BE2C (cell line): ENCODE measurements at regions not wholly inside any gene's neighbourhood (a gene's known extent, or its start where the extent isn't known, plus 50 kb on each side); places are given as distances from the start of the nearest gene placed in this dataset.

Source experiments
- DNase-seq: peaks from one replicate; pipeline ENCODE4 v3.0.0-alpha.2; 2020
- H3K27me3 ChIP-seq: fragments of 250-450 bp; sonication (Bioruptor Pico); 2 replicates; pipeline ENCODE4 v1.5.1; 2020; ENCODE audit warnings: mild to moderate bottlenecking
- H3K36me3 ChIP-seq: fragments of 250-450 bp; sonication (Bioruptor Pico); 2 replicates; pipeline ENCODE4 v1.5.1; 2020; ENCODE audit warnings: mild to moderate bottlenecking
- H3K4me1 ChIP-seq: fragments of 250-450 bp; sonication (Bioruptor Pico); 2 replicates; pipeline ENCODE4 v1.5.1; 2020
- H3K4me3 ChIP-seq: 2 replicates; pipeline ENCODE4 v1.5.1; 2011; ENCODE audit warnings: low read depth, low read length
- H3K9me3 ChIP-seq: fragments of 250-450 bp; sonication (Bioruptor Pico); 2 replicates; pipeline ENCODE4 v1.5.1; 2020
- CTCF ChIP-seq: IDR thresholded peaks from 2 replicates; pipeline ENCODE4 v1.5.1; 2012; ENCODE audit warnings: mild to moderate bottlenecking, low read depth, low read length

DNA sequence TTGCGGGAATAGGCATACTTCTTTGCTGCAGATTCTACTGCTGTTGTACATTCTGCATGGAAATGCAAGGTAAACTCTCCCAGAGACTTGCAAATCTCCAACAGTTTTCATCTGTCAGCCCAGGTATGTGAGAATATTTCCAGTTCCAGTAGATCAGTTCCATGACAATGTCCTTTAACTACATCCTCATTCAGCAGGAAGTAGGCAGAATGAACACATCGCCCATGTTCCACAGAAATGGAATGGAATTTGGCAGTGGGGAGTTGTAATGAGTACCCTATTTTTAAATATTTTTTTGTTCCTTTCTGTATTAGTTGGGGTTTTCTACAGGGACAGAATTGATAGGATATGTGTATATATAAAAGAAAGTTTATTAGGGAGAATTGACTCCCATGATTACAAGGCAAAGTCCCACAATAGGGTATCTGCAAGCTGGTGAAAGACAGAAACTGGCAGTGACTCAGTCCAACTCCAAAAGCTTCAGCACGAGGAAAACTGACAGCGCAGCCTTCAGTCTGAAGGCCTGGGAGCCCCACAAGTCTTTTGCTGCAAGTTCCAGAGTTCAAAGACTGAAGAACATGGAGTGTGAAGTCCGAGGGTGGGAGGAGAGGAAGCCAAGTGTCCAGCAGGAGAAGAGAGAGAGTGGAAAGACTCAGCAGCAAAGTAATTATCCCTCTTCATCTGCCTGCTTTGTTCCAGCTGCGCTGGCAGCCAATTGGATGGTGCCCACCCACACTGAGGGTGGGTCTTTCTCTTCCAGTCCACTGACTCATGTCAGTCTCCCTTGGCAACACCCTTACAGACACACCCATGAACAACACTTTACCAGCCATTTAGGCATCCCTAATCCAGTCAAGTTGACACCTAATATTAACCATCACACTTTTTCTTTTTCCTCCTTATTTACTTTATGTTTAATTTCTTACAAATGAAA, 110.4 kb upstream of the SCAF11 start:
- Histone ChIP-seq H3K4me3 (no peak overlapping the region), H3K4me1 (no peaks in the 10 kb centered on the region), H3K9me3 (no peaks in the 10 kb centered on the region), H3K36me3 (no peaks in the 10 kb centered on the region), H3K27me3 (peaks cover 2% of the 10 kb centered on the region)
- no peak for DNase-seq
- TF ChIP-seq CTCF, result no peak

DNA sequence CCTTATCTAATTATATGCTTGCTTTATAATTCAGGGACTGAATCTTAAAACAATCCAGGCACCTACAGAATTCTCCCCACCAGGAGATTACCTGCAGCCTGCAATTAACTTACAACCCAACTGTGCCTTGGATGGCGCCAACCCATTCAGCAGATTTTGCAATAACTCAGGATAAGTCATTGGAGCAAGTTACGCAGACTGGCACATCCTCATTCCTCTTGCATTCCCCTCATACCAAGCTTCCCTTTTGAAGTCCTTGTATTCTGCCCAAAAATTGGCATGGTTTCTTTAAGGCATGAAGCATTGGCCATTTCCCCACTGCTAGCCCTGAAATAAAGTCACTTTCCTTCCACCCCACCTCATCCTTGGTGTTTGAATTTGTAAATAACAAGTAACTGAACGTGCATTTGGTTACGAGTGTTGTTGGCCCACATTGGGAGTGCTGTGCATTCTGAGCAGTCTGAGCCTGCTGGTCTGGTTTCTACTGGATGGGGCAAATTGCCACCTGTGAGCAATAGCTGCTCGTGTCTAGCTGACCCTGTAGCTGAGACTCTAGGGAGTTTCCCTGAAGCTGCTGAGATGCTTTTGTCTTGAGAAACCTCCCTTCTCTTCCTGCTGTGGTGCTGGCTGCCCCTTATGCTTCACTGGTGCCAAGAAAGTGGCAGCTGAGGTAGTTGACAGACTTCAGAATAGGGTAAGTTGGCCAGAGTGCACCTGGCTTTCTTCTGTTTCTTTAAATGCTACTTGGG, 99.2 kb upstream of the SCAF11 start:
- no peak for TF ChIP-seq CTCF
- no peaks in the 10 kb centered on the region for H3K4me1 ChIP-seq
- no peaks in the 10 kb centered on the region for H3K9me3 ChIP-seq
- no peak overlapping the region for H3K4me3 ChIP-seq
- DNase-seq, result no peak
- no peaks in the 10 kb centered on the region for H3K36me3 ChIP-seq
- no peaks in the 10 kb centered on the region for H3K27me3 ChIP-seq

DNA sequence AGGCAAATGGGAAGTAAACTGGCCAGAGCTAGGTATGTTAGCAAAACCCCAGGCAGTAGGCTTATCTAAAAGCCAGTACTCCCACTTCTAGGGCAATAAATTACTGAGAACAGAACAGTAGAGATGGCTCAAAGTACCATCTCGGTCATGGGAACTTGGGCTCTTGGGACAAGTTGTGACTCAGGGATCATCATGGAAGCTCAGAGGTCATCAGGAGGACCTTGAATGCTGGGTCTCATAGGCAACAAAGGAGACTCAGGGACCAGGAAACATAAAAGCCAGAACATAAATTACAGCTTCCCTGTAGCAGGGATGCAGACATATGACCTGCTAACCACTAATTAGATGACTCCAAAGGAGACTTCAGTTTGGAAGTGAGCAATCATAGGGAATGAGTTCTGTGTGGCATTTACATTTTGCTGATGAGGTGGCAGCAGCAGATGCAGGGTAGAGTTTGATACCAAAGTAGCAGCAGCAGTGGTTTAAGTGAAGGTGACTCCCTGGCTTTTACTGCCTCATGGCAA, 97.6 kb upstream of the SCAF11 start:
- H3K9me3 ChIP-seq, result peaks cover 3% of the 10 kb centered on the region
- H3K36me3 ChIP-seq, result no peaks in the 10 kb centered on the region
- no peaks in the 10 kb centered on the region for H3K27me3 ChIP-seq
- no peak for DNase-seq
- H3K4me1 ChIP-seq, result no peaks in the 10 kb centered on the region
- TF ChIP-seq CTCF, result no peak
- H3K4me3 ChIP-seq, result no peak overlapping the region

DNA sequence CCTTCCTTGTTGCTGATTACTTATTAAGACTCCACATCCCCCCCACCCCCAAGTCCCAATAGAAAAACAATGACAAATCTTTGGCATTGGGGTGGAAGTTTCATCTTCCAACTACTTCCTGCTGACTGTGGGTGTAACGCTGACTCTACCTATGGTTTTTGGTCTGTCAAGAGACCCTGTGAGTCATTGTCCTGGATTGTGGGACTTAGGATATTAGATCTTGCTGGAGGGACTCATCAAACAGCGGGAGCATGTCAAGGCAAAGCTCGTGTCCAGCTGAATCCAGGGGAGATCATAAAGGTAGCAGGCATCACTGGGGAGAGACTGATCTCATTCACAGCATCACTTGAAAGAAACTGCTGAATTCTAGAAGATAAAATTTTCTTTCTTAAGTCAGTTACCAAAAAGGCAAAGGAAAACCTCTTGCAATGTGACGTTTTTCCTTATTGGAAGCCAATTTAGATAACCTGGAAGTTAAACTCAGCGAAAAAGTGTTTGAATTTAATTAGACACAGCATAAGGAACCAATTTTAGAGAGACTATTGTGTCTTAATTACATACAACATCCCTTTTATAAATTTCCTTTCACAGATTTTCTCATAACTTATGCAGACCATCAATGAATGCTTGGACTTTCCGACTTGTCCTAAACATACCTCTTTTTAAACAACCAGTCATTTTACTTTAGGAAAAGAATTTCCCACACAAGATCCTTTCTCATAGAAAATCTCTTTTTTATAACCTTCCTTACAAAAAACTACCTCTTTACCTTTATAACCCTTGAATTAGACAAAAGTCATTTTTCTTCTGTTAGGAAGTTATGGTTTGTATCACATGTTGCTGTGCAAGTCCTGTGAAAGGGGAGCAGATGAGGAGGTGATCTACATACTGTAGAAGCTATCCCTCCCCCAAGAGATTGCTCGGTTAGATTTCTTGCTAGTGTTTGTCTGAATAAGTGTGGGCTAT, 94.6 kb upstream of the SCAF11 start:
- no peak overlapping the region for H3K4me3 ChIP-seq
- no peak for DNase-seq
- peaks cover 3% of the 10 kb centered on the region for H3K9me3 ChIP-seq
- H3K4me1 ChIP-seq, result no peaks in the 10 kb centered on the region
- no peak for TF ChIP-seq CTCF
- H3K36me3 ChIP-seq, result no peaks in the 10 kb centered on the region
- no peaks in the 10 kb centered on the region for H3K27me3 ChIP-seq

DNA sequence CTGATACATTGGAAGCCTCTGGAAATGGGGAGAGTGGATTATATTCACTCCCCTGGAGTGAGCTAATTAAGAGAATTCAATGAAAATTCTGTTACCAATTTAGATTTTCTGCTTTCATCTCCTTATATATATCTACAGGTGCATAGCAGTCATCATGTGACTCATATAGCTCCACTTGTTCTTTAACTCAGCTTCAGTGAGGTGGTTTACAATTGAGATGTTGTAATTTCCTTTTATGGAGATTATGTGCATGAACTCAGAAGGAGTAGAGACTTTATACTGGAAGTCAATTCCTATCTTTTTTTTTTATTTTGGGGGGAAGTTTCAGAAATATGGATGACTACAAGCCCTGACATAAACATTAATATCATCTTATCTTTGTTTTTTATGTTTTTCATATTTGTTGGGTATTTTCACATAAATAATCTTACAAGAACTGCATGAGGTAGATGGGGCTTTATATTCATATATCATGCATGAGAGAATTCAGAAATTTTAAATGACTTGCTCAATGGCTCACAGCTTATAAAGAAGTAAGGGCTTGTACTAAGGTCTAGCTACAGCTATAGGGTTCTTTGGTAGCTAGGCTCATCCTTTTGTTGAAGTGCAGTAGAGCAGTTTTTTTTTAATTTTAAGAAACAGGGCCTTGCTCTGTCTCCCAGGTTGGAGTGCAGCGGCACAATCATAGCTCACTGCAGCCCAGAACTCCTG, 92.3 kb upstream of the SCAF11 start:
- no peak for DNase-seq
- no peak for TF ChIP-seq CTCF
- Histone ChIP-seq H3K9me3 (peaks cover 3% of the 10 kb centered on the region), H3K4me1 (no peaks in the 10 kb centered on the region), H3K27me3 (no peaks in the 10 kb centered on the region), H3K4me3 (no peak overlapping the region), H3K36me3 (no peaks in the 10 kb centered on the region)
